Neutrophil (primary cell): ENCODE measurements at regions not wholly inside any gene's neighbourhood (a gene's known extent, or its start where the extent isn't known, plus 50 kb on each side); places are given as distances from the start of the nearest gene placed in this dataset.

ENCODE experiments used
- H3K27ac ChIP-seq: fragments of 200-600 bp; sonication (generic); 2 replicates; pipeline ENCODE4 v1.5.1; 2016; ENCODE audit warnings: mild to moderate bottlenecking, moderate library complexity
- H3K27me3 ChIP-seq: fragments of 200-600 bp; sonication (generic); 2 replicates; pipeline ENCODE4 v1.6.0; 2016; ENCODE audit warnings: mild to moderate bottlenecking
- H3K36me3 ChIP-seq: fragments of 200-600 bp; sonication (generic); 2 replicates; pipeline ENCODE4 v1.5.1; 2017
- H3K4me1 ChIP-seq, 2 experiments: fragments of 200-600 bp in 1 of 2; sonication (generic) in 1 of 2; 1 replicate in 1 of 2; 2 replicates in 1 of 2; pipeline versions ENCODE4 v1.5.1 to v1.6.1; 2013 to 2016; ENCODE audit warnings: low read depth in 1 of 2, low read length in 1 of 2, mild to moderate bottlenecking in 1 of 2, moderate library complexity in 1 of 2; ENCODE audit not compliant: control insufficient read depth in 1 of 2, insufficient read depth in 1 of 2
- H3K4me3 ChIP-seq, 2 experiments: fragments of 200-600 bp in 1 of 2; sonication (generic) in 1 of 2; 1 replicate in 1 of 2; 2 replicates in 1 of 2; pipeline ENCODE4 v1.5.1; 2013 to 2016; ENCODE audit warnings: low read depth in 1 of 2, low read length in 1 of 2, mild to moderate bottlenecking in 1 of 2, moderate library complexity in 1 of 2
- H3K9me3 ChIP-seq: fragments of 200-600 bp; sonication (generic); 2 replicates; pipeline ENCODE4 v1.5.1; 2016
- TF ChIP-seq, protein P1 (sequence below): fragments of 200-600 bp; sonication (generic); IDR thresholded peaks from 2 replicates; pipeline ENCODE4 v1.5.1; 2016; ENCODE audit warnings: antibody characterized with exemption

- no peaks in the 10 kb centered on the region for H3K9me3 ChIP-seq
- TF ChIP-seq, protein P1, sequence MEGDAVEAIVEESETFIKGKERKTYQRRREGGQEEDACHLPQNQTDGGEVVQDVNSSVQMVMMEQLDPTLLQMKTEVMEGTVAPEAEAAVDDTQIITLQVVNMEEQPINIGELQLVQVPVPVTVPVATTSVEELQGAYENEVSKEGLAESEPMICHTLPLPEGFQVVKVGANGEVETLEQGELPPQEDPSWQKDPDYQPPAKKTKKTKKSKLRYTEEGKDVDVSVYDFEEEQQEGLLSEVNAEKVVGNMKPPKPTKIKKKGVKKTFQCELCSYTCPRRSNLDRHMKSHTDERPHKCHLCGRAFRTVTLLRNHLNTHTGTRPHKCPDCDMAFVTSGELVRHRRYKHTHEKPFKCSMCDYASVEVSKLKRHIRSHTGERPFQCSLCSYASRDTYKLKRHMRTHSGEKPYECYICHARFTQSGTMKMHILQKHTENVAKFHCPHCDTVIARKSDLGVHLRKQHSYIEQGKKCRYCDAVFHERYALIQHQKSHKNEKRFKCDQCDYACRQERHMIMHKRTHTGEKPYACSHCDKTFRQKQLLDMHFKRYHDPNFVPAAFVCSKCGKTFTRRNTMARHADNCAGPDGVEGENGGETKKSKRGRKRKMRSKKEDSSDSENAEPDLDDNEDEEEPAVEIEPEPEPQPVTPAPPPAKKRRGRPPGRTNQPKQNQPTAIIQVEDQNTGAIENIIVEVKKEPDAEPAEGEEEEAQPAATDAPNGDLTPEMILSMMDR: no peak
- no peaks in the 10 kb centered on the region for H3K4me1 ChIP-seq
- no peaks in the 10 kb centered on the region for H3K36me3 ChIP-seq
- no peak overlapping the region for H3K27ac ChIP-seq
- no peak overlapping the region for H3K4me3 ChIP-seq
- peaks cover 3% of the 10 kb centered on the region for H3K27me3 ChIP-seq
These were observed 236.3 kb upstream of the AGAP1 start for GRCh38 chr2:235257590-235257989.

- no peaks in the 10 kb centered on the region for H3K36me3 ChIP-seq
- H3K27ac ChIP-seq: no peak overlapping the region
- H3K4me3 ChIP-seq: no peak overlapping the region
- H3K4me1 ChIP-seq: no peaks in the 10 kb centered on the region
- H3K27me3 ChIP-seq: peaks cover 40% of the 10 kb centered on the region
- TF ChIP-seq, protein P1: no peak
- H3K9me3 ChIP-seq: no peaks in the 10 kb centered on the region
These were observed 231.1 kb upstream of the AGAP1 start for GRCh38 chr2:235262750-235263149.

- TF ChIP-seq, protein P1: no peak
- no peak overlapping the region for H3K4me3 ChIP-seq
- no peaks in the 10 kb centered on the region for H3K4me1 ChIP-seq
- no peaks in the 10 kb centered on the region for H3K9me3 ChIP-seq
- H3K27ac ChIP-seq: no peak overlapping the region
- peaks cover 44% of the 10 kb centered on the region for H3K27me3 ChIP-seq
- no peaks in the 10 kb centered on the region for H3K36me3 ChIP-seq
These were observed 230.4 kb upstream of the AGAP1 start for GRCh38 chr2:235263205-235264120.

- TF ChIP-seq, protein P1: no peak
- Histone ChIP-seq H3K9me3 (no peaks in the 10 kb centered on the region), H3K27me3 (peaks cover 44% of the 10 kb centered on the region), H3K36me3 (no peaks in the 10 kb centered on the region), H3K4me1 (no peaks in the 10 kb centered on the region), H3K27ac (no peak overlapping the region), H3K4me3 (no peak overlapping the region)
These were observed 229.7 kb upstream of the AGAP1 start for GRCh38 chr2:235264121-235264493.

DNA sequence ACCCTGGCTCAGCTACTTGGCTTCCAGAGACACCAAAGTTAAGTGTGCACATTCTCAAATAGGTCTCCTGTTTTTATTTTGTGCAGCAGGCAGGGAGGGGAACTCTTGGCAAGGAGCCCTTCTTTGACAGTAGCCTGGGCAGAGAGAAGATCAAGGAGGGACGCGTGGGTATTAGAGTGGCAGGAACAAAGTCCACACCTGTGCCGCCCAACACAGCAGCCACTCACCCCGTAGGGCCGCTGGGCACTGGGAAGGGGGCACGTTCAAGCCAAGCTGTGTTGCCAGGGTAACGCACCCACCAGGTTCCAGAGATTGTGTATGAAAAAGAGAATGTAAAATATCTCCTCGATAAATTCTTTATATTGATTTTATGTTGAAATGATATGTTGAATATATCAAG is 229.3 kb upstream of the AGAP1 start:
- H3K27ac ChIP-seq: no peak overlapping the region
- TF ChIP-seq, protein P1: no peak

More for the DNA sequence above, 229.3 kb upstream of the AGAP1 start:
- no peaks in the 10 kb centered on the region for H3K9me3 ChIP-seq
- no peaks in the 10 kb centered on the region for H3K36me3 ChIP-seq
- no peaks in the 10 kb centered on the region for H3K4me1 ChIP-seq
- no peak overlapping the region for H3K4me3 ChIP-seq
- H3K27me3 ChIP-seq: peaks cover 46% of the 10 kb centered on the region
